H9 (cell line): ENCODE measurements at regions not wholly inside any gene's neighbourhood (a gene's known extent, or its start where the extent isn't known, plus 50 kb on each side); places are given as distances from the start of the nearest gene placed in this dataset.

ENCODE experiments used
- DNase-seq: peaks from one replicate; pipeline ENCODE4 v3.0.0-alpha.2; 2017
- H2AFZ ChIP-seq: one replicate; pipeline ENCODE4 v1.6.1; 2013; ENCODE audit warnings: mild to moderate bottlenecking, low read length, control low read depth, moderate library complexity
- H2AK5ac ChIP-seq: 2 replicates; pipeline ENCODE4 v1.6.1; 2013; ENCODE audit warnings: low read length, control low read depth, mixed read lengths; ENCODE audit not compliant: insufficient read length
- H2BK120ac ChIP-seq: one replicate; pipeline ENCODE4 v1.6.1; 2013; ENCODE audit warnings: low read depth, mild to moderate bottlenecking, low read length, control low read depth, inconsistent platforms; ENCODE audit not compliant: poor library complexity, severe bottlenecking
- H2BK12ac ChIP-seq: 2 replicates; pipeline ENCODE4 v1.6.1; 2013; ENCODE audit warnings: low read length, control low read depth, mixed read lengths, low read depth; ENCODE audit not compliant: insufficient read length
- H2BK15ac ChIP-seq: 2 replicates; pipeline ENCODE4 v1.6.1; 2013; ENCODE audit warnings: low read depth, low read length, control low read depth
- H2BK20ac ChIP-seq: one replicate; pipeline ENCODE4 v1.6.1; 2013; ENCODE audit warnings: low read depth, mild to moderate bottlenecking, low read length, control low read depth, inconsistent platforms; ENCODE audit not compliant: poor library complexity, severe bottlenecking
- H2BK5ac ChIP-seq: 2 replicates; pipeline ENCODE4 v1.6.1; 2013; ENCODE audit warnings: low read length, control low read depth, mixed read lengths; ENCODE audit not compliant: insufficient read length
- H3K14ac ChIP-seq: 2 replicates; pipeline ENCODE4 v1.6.1; 2013; ENCODE audit warnings: low read length, control low read depth; ENCODE audit not compliant: insufficient read depth
- H3K18ac ChIP-seq: 2 replicates; pipeline ENCODE4 v1.6.1; 2013; ENCODE audit warnings: low read depth, mild to moderate bottlenecking, mixed read lengths, low read length, control low read depth; ENCODE audit not compliant: insufficient read length
- H3K23ac ChIP-seq: 2 replicates; pipeline ENCODE4 v1.6.1; 2013; ENCODE audit warnings: low read length, control low read depth, mixed read lengths, low read depth; ENCODE audit not compliant: insufficient read length
- H3K23me2 ChIP-seq: 2 replicates; pipeline ENCODE4 v1.6.1; 2013; ENCODE audit warnings: low read depth, mild to moderate bottlenecking, mixed read lengths, low read length, control low read depth; ENCODE audit not compliant: insufficient read length, poor library complexity, severe bottlenecking
- H3K27ac ChIP-seq: 2 replicates; pipeline ENCODE4 v1.5.1; 2013; ENCODE audit warnings: low read length, control low read depth, mixed read lengths, low read depth; ENCODE audit not compliant: insufficient read length
- H3K27me3 ChIP-seq: 2 replicates; pipeline ENCODE4 v1.6.1; 2013; ENCODE audit warnings: low read length, control low read depth, inconsistent platforms; ENCODE audit not compliant: insufficient read depth
- H3K4ac ChIP-seq: 2 replicates; pipeline ENCODE4 v1.6.1; 2013; ENCODE audit warnings: low read depth, mild to moderate bottlenecking, control low read depth, inconsistent platforms, low read length, moderate library complexity
- H3K4me1 ChIP-seq: 2 replicates; pipeline ENCODE4 v1.6.1; 2013; ENCODE audit warnings: low read length, control low read depth, inconsistent platforms; ENCODE audit not compliant: insufficient read depth
- H3K4me2 ChIP-seq: 2 replicates; pipeline ENCODE4 v1.6.1; 2013; ENCODE audit warnings: low read length, control low read depth, mixed read lengths; ENCODE audit not compliant: insufficient read length, insufficient read depth
- H3K56ac ChIP-seq: 2 replicates; pipeline ENCODE4 v1.6.1; 2013; ENCODE audit warnings: low read depth, mild to moderate bottlenecking, mixed read lengths, low read length, control low read depth; ENCODE audit not compliant: insufficient read length
- H3K79me1 ChIP-seq: 2 replicates; pipeline ENCODE4 v1.6.1; 2013; ENCODE audit warnings: low read depth, mild to moderate bottlenecking, moderate library complexity, low read length, control low read depth, inconsistent platforms; ENCODE audit not compliant: insufficient read depth, poor library complexity, severe bottlenecking
- H3K79me2 ChIP-seq: 2 replicates; pipeline ENCODE4 v1.6.1; 2013; ENCODE audit warnings: low read length, control low read depth, inconsistent platforms; ENCODE audit not compliant: insufficient read depth
- H3K9ac ChIP-seq: 2 replicates; pipeline ENCODE4 v1.6.1; 2013; ENCODE audit warnings: low read length, control low read depth, mixed read lengths; ENCODE audit not compliant: insufficient read length; ENCODE audit errors: extremely low read depth
- H3K9me3 ChIP-seq: one replicate; pipeline ENCODE4 v1.6.1; 2013; ENCODE audit warnings: low read depth, low read length, inconsistent platforms; ENCODE audit not compliant: control insufficient read depth
- H3T11ph ChIP-seq: one replicate; pipeline ENCODE4 v1.6.1; 2013; ENCODE audit warnings: mild to moderate bottlenecking, low read length, control low read depth, inconsistent platforms
- H4K20me1 ChIP-seq: one replicate; pipeline ENCODE4 v1.6.1; 2013; ENCODE audit not compliant: control insufficient read depth, insufficient read length, insufficient read depth
- H4K5ac ChIP-seq: 2 replicates; pipeline ENCODE4 v1.6.1; 2013; ENCODE audit warnings: low read depth, mild to moderate bottlenecking, mixed read lengths, low read length, control low read depth; ENCODE audit not compliant: insufficient read length
- H4K8ac ChIP-seq: replicated peaks from 2 replicates; pipeline ENCODE4 v1.6.1; 2013; ENCODE audit warnings: low read length, control low read depth, mixed read lengths, low read depth; ENCODE audit not compliant: insufficient read length
- H4K91ac ChIP-seq: 2 replicates; pipeline ENCODE4 v1.6.1; 2013; ENCODE audit warnings: low read depth, mild to moderate bottlenecking, moderate library complexity, mixed read lengths, low read length, control low read depth; ENCODE audit not compliant: insufficient read length
- H3K27ac Mint-ChIP-seq, 3 experiments: 2 replicates in 2 of 3; 3 replicates in 1 of 3; pipeline ENCODE4 v1.8.0; 2020 to 2021; ENCODE audit warnings: mixed read lengths in 3 of 3, mild to moderate bottlenecking in 1 of 3, moderate library complexity in 1 of 3
- H3K27me3 Mint-ChIP-seq: 2 replicates; pipeline ENCODE4 v1.8.0; 2021; ENCODE audit warnings: low read depth, mild to moderate bottlenecking, moderate library complexity, mixed read lengths
- H3K36me3 Mint-ChIP-seq, 3 experiments: 2 replicates in 2 of 3; 3 replicates in 1 of 3; pipeline ENCODE4 v1.8.0; 2020 to 2021; ENCODE audit warnings: low read depth in 3 of 3, mixed read lengths in 3 of 3; ENCODE audit not compliant: insufficient read depth in 1 of 3
- H3K4me1 Mint-ChIP-seq, 2 experiments: 2 replicates each; pipeline ENCODE4 v1.8.0; 2020; ENCODE audit warnings: mixed read lengths in 2 of 2
- H3K4me3 Mint-ChIP-seq, 2 experiments: 2 replicates in 1 of 2; 3 replicates in 1 of 2; pipeline ENCODE4 v1.8.0; 2020 to 2021; ENCODE audit warnings: mild to moderate bottlenecking in 2 of 2, mixed read lengths in 2 of 2, moderate library complexity in 1 of 2
- H3K9me3 Mint-ChIP-seq, 2 experiments: 2 replicates in 1 of 2; 3 replicates in 1 of 2; pipeline ENCODE4 v1.8.0; 2020; ENCODE audit warnings: mild to moderate bottlenecking in 2 of 2, mixed read lengths in 2 of 2, moderate library complexity in 1 of 2
- WGBS: extraction: QIAGEN DNeasy Blood & Tissue Kit; methylation state at CpG from one replicate; pipeline ENCODE4 v1.1.7; 2013; ENCODE audit warnings: missing lambda C conversion rate, low lambda C conversion rate, mixed read lengths; ENCODE audit not compliant: insufficient read length; ENCODE audit errors: extremely low coverage; 5-methylcytosine and 5-hydroxymethylcytosine counted together
- TF ChIP-seq, protein P1 (sequence below): fragments of 200-600 bp; sonication (generic); conservative IDR thresholded peaks from 3 replicates; pipeline ENCODE4 v1.8.0; 2021; ENCODE audit warnings: antibody characterized with exemption, mild to moderate bottlenecking

DNA sequence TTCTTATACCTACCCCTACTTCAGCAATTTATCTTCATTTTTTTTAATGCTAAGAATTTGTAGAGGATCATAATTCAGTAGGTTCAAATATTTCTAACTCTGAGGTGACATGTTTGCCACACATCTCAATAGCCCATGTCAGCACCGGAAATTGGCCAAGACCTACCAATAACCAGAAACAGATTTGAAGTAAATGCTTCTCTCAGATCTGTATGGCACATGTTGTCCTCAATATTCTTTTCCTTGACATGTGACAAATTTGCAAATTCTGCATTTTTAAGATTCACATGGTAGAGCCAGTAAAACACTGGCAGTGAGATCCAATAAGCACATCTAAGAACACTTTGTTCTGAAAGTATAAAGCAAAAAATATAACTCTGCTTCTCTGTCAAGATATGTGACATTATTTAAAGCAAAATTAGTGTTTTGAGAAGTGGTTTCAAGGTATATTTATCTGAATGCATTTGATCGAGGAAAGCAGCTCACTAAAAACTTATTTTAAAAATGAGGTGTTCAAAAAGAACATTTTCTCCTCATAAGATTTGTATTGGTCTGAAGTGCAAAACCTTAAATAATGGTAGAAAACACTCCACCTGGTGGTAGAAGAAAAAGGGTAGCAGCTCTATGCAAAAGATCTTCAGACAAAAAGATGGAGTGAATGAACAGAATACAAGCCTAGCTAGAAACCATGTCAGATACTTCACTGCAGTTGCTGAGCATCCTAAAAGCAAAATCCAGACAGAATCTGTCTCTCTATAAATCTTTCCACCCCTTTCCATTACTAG lies 513.8 kb upstream of the FAM241A start:
- Mint-ChIP-seq H3K36me3 (no peaks in the 10 kb centered on the region; a peak in 1 of 7 replicates), H3K9me3 (peaks cover 3 to 7% of the 10 kb centered on the region in 2 experiments; a peak in 2 of 5 replicates), H3K27me3 (no peaks in the 10 kb centered on the region; the same call in 1 of the 2 replicates), H3K4me1 (peaks cover 4 to 8% of the 10 kb centered on the region in 2 experiments; a peak in 2 of 4 replicates), H3K27ac (no peak overlapping the region), H3K4me3 (no peak overlapping the region)
- Histone ChIP-seq H2AFZ (no peak overlapping the region), H3K79me2 (no peaks in the 10 kb centered on the region), H3K4me1 (no peaks in the 10 kb centered on the region), H4K8ac (no peak overlapping the region), H2BK120ac (no peak overlapping the region), H3K18ac (no peak overlapping the region), H3K4me2 (no peak overlapping the region), H3T11ph (no peak overlapping the region), H2BK20ac (no peak overlapping the region), H4K5ac (no peak overlapping the region), H2BK5ac (no peak overlapping the region), H3K9me3 (no peaks in the 10 kb centered on the region), H3K14ac (no peak overlapping the region), H2BK12ac (no peak overlapping the region), H3K27me3 (no peaks in the 10 kb centered on the region), H3K56ac (no peak overlapping the region), H3K27ac (no peak overlapping the region), H4K20me1 (no peaks in the 10 kb centered on the region), H2BK15ac (no peak overlapping the region), H3K4ac (no peak overlapping the region), H4K91ac (no peak overlapping the region), H3K23me2 (no peaks in the 10 kb centered on the region), H3K9ac (no peak overlapping the region), H3K23ac (no peak overlapping the region), H3K79me1 (no peaks in the 10 kb centered on the region), H2AK5ac (no peak overlapping the region)
- TF ChIP-seq, protein P1, sequence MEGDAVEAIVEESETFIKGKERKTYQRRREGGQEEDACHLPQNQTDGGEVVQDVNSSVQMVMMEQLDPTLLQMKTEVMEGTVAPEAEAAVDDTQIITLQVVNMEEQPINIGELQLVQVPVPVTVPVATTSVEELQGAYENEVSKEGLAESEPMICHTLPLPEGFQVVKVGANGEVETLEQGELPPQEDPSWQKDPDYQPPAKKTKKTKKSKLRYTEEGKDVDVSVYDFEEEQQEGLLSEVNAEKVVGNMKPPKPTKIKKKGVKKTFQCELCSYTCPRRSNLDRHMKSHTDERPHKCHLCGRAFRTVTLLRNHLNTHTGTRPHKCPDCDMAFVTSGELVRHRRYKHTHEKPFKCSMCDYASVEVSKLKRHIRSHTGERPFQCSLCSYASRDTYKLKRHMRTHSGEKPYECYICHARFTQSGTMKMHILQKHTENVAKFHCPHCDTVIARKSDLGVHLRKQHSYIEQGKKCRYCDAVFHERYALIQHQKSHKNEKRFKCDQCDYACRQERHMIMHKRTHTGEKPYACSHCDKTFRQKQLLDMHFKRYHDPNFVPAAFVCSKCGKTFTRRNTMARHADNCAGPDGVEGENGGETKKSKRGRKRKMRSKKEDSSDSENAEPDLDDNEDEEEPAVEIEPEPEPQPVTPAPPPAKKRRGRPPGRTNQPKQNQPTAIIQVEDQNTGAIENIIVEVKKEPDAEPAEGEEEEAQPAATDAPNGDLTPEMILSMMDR = peak; percentile 72
- DNase-seq = no peak
- WGBS = no CpG with 5 or more reads among the region's 2 CpGs
